ENCODE measurements at regions not wholly inside any gene's neighbourhood (a gene's known extent, or its start where the extent isn't known, plus 50 kb on each side); places are given as distances from the start of the nearest gene placed in this dataset.
A peak's percentile ranks its signal among the peaks of the same experiment; 100 is the strongest.
"Not testable (repeated sequence)": the region's sequence is repeated elsewhere in the genome, so short reads cannot be mapped to it uniquely, and the experiment has no call there.

DNA sequence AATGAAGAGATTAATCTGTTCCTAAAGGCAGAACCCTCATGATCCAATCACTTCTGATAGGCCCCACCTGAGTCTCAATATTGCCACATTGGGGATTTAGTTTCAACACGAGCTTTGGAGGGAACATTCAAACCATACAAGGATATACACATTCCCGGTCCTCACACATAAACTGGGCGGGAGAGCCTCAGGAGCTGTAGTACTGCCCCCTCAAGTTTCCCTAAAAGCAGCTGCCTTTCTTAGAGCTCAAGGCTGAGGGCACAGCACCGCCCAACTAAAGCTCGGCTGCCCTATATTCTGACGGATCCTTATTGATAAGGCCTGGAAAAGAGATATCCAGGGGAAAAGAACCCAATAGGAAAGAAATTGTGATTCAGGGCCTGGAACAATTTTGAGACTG lies 83.0 kb downstream of the GADD45G start:
- Histone ChIP-seq H3K4me1 (peaks cover 15% of the 10 kb centered on the region), H3K36me3 (no peaks in the 10 kb centered on the region), H3K9me3 (no peaks in the 10 kb centered on the region), H3K4me3 (no peak overlapping the region), H3K27ac (no peak overlapping the region), H3K27me3 (no peaks in the 10 kb centered on the region)
- WGBS, result 96% methylated on average over 6 of the region's 6 CpGs
- no peak for DNase-seq (ENCODE audit: low spot score in 2 of 2)
- TF ChIP-seq, protein P1, sequence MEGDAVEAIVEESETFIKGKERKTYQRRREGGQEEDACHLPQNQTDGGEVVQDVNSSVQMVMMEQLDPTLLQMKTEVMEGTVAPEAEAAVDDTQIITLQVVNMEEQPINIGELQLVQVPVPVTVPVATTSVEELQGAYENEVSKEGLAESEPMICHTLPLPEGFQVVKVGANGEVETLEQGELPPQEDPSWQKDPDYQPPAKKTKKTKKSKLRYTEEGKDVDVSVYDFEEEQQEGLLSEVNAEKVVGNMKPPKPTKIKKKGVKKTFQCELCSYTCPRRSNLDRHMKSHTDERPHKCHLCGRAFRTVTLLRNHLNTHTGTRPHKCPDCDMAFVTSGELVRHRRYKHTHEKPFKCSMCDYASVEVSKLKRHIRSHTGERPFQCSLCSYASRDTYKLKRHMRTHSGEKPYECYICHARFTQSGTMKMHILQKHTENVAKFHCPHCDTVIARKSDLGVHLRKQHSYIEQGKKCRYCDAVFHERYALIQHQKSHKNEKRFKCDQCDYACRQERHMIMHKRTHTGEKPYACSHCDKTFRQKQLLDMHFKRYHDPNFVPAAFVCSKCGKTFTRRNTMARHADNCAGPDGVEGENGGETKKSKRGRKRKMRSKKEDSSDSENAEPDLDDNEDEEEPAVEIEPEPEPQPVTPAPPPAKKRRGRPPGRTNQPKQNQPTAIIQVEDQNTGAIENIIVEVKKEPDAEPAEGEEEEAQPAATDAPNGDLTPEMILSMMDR (IDR thresholded peaks at IDR 0.05), result no peak
- no peak for TF ChIP-seq POLR2A (IDR thresholded peaks at IDR 0.05)
- no peak for TF ChIP-seq POLR2AphosphoS5 (IDR thresholded peaks at IDR 0.05)
- no peak for TF ChIP-seq EP300 (IDR thresholded peaks at IDR 0.05)

DNA sequence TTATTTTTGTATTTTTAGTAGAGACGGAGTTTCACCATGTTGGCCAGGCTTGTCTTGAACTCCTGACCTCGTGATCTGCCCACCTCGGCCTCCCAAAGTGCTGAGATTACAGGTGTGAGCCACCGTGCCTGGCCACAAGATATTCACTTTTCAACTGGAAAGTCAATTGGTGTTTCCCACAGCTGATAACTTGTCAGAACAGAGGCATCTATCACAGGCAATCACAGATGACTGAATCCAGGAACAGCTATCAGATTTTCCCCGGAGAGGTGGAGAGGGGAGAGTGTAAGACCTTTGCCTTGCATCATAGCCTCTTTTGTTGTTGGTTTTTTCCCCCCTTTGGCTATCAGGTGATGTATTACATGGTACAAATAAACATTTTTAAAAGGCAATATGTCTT lies 84.5 kb downstream of the GADD45G start:
- DNase-seq (ENCODE audit: low spot score in 2 of 2); H3K36me3 ChIP-seq; H3K27me3 ChIP-seq; H3K9me3 ChIP-seq; H3K27ac ChIP-seq; H3K4me3 ChIP-seq: not testable (repeated sequence)
- WGBS, result 78% methylated on average over 5 of the region's 5 CpGs
- H3K4me1 ChIP-seq, result peaks cover 15% of the 10 kb centered on the region

DNA sequence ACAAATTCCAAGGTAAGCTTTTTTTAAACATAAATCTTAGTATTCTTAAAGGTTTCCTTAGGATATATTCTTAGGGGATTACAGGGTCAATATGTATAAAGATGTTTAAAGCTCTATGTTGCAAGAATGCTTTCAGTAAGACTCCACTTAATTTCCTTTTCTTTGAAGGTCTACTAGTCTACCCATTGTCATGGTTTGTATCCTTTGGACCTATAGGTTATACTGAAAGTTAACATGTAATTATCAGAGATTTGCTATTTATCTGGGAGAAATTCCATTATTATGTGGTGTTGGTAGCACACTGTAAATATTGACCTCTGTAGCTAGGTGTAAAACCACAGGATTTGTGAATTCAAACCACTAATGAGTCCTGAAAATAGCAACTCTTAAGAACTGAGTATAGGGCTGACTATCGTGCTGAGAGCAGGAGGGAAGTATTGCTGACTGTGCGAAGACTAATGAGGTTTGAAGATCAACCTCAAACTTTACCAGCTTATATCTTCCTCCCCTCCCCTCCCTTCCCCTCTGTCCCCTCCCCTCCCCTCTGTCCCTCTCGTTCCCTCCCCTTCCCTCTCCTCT lies 85.6 kb downstream of the GADD45G start:
- Histone ChIP-seq H3K4me1 (peaks cover 15% of the 10 kb centered on the region), H3K4me3 (no peak overlapping the region), H3K27me3 (no peaks in the 10 kb centered on the region), H3K36me3 (no peaks in the 10 kb centered on the region), H3K9me3 (no peaks in the 10 kb centered on the region), H3K27ac (no peak overlapping the region)
- no peak for DNase-seq (ENCODE audit: low spot score in 2 of 2)
- 73% methylated on average over 3 of the region's 3 CpGs for WGBS
- no peak for TF ChIP-seq POLR2A (IDR thresholded peaks at IDR 0.05)
- no peak for TF ChIP-seq POLR2AphosphoS5 (IDR thresholded peaks at IDR 0.05)
- TF ChIP-seq, protein P1 (IDR thresholded peaks at IDR 0.05), result no peak
- no peak for TF ChIP-seq EP300 (IDR thresholded peaks at IDR 0.05)

DNA sequence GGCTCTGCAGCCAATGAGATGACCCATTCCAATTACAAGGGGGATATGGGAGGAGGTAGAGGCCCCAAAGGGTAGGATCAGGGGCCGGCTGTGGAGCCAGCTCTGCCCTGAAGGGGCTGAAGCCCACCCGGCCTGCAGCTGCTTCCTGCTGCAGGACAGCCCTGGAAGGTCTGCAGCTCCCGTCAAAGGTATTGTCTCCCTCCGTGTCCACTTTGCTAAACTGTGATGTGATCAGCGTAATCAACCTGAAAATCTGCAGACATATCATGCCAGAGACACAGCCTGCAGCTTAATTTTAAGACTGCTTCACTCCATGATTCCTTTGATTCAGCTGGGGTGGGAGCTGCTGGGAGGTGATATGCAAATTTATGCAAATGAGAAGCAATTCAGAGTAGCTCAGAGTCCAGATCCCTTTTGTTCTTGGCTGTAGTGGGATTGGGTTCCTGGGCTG lies 90.7 kb downstream of the GADD45G start:
- Histone ChIP-seq H3K9me3 (no peaks in the 10 kb centered on the region), H3K27me3 (no peaks in the 10 kb centered on the region), H3K36me3 (no peaks in the 10 kb centered on the region), H3K4me1 (no peaks in the 10 kb centered on the region), H3K4me3 (no peak overlapping the region), H3K27ac (no peak overlapping the region)
- no peak for TF ChIP-seq EP300 (IDR thresholded peaks at IDR 0.05)
- no peak for TF ChIP-seq POLR2A (IDR thresholded peaks at IDR 0.05)
- TF ChIP-seq, protein P1 (IDR thresholded peaks at IDR 0.05), result no peak
- TF ChIP-seq POLR2AphosphoS5 (IDR thresholded peaks at IDR 0.05), result no peak
- peak in 1 of 2 donors; percentile 9 for DNase-seq (ENCODE audit: low spot score in 2 of 2)
- WGBS, result 91% methylated on average over 5 of the region's 5 CpGs

DNA sequence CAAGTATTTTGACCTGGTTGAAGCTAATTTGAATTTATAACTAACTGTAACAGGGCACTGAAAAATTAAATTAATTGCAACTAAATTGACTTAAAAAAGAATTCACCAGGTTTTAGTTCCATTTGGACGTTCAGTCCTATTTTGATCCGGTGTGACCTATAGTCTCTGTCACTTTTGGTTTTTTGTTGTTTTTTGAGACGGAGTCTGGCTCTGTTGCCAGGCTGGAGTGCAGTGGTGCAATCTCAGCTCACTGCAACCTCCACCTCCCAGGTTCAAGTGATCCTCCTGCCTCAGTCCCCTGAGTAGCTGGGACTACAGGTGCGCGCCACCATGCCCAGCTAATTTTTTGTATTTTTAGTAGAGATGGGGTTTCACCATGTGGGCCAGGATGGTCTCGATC lies 91.2 kb downstream of the GADD45G start:
- not testable (repeated sequence) for H3K4me3 ChIP-seq; H3K36me3 ChIP-seq; H3K27ac ChIP-seq; H3K27me3 ChIP-seq; H3K4me1 ChIP-seq; DNase-seq (ENCODE audit: low spot score in 2 of 2); H3K9me3 ChIP-seq
- 98% methylated on average over 6 of the region's 6 CpGs for WGBS

DNA sequence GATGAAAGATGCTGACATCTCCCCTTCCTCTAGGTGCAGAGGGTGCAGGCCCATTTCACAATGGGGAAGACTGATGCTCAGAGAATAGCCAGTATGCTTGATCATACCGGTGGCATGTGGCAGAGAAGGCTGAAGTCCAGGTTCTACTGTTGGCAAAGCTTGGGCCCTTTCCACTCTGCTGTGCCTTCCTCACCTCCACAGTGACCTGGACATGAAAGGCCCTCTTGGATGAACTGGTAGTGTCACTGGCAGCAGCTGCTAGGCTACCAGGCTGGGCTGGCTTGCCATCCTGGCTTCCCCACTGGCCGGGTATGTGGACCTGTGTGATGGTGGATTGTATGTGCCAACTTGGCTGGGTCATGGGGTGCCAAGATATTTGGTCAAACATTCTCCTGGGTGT lies 92.0 kb downstream of the GADD45G start:
- H3K27me3 ChIP-seq, result peaks cover 5% of the 10 kb centered on the region
- no peaks in the 10 kb centered on the region for H3K9me3 ChIP-seq
- H3K36me3 ChIP-seq, result no peaks in the 10 kb centered on the region
- TF ChIP-seq EP300 (IDR thresholded peaks at IDR 0.05), result no peak
- TF ChIP-seq POLR2AphosphoS5 (IDR thresholded peaks at IDR 0.05), result no peak
- TF ChIP-seq, protein P1 (IDR thresholded peaks at IDR 0.05), result no peak
- no peak for TF ChIP-seq POLR2A (IDR thresholded peaks at IDR 0.05)
- peak in 1 of 2 donors; percentile 65 for DNase-seq (ENCODE audit: low spot score in 2 of 2)
- H3K4me1 ChIP-seq, result peaks cover 5% of the 10 kb centered on the region
- 77% methylated on average over 2 of the region's 2 CpGs for WGBS
- no peak overlapping the region for H3K27ac ChIP-seq
- no peak overlapping the region for H3K4me3 ChIP-seq

Measured in suprapubic skin (tissue), 4 donors.